Stimulated activated memory B cell treated with anti-CD40 and anti-IgM and Interleukin-4, amounts not matched to agents 10 μg/mL and 1 μg/mL and 100 μg/mL, for 72 hours (primary cell): ENCODE measurements at regions not wholly inside any gene's neighbourhood (a gene's known extent, or its start where the extent isn't known, plus 50 kb on each side); places are given as distances from the start of the nearest gene placed in this dataset.

Experiments
- ATAC-seq: fragments of 150-1000 bp; cut with Tn5 transposase; 2 replicates; pipeline ENCODE4 v1.10.0; 2021
- H3K27ac Mint-ChIP-seq: one replicate; pipeline ENCODE4 v1.8.0; 2022; ENCODE audit warnings: mild to moderate bottlenecking, mixed read lengths
- H3K27me3 Mint-ChIP-seq: one replicate; pipeline ENCODE4 v1.8.0; 2022; ENCODE audit warnings: mixed read lengths
- H3K36me3 Mint-ChIP-seq: one replicate; pipeline ENCODE4 v1.8.0; 2022; ENCODE audit warnings: mixed read lengths
- H3K4me1 Mint-ChIP-seq: one replicate; pipeline ENCODE4 v1.8.0; 2022; ENCODE audit warnings: mixed read lengths
- H3K4me3 Mint-ChIP-seq: one replicate; pipeline ENCODE4 v1.8.0; 2022; ENCODE audit warnings: mild to moderate bottlenecking, moderate library complexity, mixed read lengths
- H3K9me3 Mint-ChIP-seq: one replicate; pipeline ENCODE4 v1.8.0; 2022; ENCODE audit warnings: mixed read lengths

- peaks cover 9% of the 10 kb centered on the region for H3K27me3 Mint-ChIP-seq
- H3K27ac Mint-ChIP-seq = no peak overlapping the region
- H3K9me3 Mint-ChIP-seq = peaks cover 9% of the 10 kb centered on the region
- no peak overlapping the region for H3K4me3 Mint-ChIP-seq
- no peaks in the 10 kb centered on the region for H3K36me3 Mint-ChIP-seq
- ATAC-seq = no peak
- H3K4me1 Mint-ChIP-seq = no peaks in the 10 kb centered on the region
Observed at GRCh38 chr10:128560993-128561392, 434.8 kb upstream of the MKI67 start.

DNA sequence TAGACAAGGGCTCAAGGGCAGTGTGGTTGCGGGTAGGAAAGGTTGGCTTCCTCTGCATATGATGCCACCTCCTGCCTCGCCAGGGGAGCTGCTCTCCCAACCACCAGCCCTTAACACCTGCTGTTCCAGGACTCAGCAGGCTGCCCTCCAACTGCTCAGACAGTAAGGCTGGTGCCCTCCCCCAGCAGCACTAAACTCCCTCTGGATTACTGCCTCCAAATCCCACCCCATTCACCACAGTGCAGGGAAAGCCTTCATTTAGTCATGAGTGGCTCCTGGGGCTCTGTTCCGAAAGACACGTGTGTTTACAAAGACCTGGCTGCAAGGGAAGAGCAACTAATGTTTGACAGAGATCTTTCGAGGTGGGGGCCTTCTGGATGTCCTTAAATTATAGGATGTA is 437.2 kb upstream of the MKI67 start:
- ATAC-seq = no peak
- H3K4me1 Mint-ChIP-seq = no peaks in the 10 kb centered on the region
- H3K9me3 Mint-ChIP-seq = peaks cover 9% of the 10 kb centered on the region
- no peak overlapping the region for H3K4me3 Mint-ChIP-seq
- no peaks in the 10 kb centered on the region for H3K36me3 Mint-ChIP-seq
- H3K27ac Mint-ChIP-seq = no peak overlapping the region
- H3K27me3 Mint-ChIP-seq = peaks cover 9% of the 10 kb centered on the region

DNA sequence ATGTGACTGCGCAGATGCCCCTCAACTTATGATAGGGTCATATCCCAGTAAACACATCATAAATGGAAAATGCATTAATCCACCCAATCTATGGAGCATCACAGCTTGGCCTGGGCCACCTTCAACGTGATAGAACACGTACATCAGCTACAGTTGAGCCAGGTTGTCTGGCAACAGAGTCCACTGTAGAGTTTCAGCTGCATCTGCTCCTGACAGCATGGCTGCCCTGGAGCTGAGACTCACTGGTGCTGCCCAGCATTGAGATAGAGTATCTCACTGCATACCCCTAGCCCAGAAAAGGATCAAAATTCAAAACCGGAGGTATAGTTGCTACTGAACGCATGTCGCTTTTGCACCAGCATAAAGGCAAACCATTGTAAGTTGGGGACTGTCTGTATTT is 437.7 kb upstream of the MKI67 start:
- ATAC-seq = no peak
- no peak overlapping the region for H3K27ac Mint-ChIP-seq
- H3K9me3 Mint-ChIP-seq = peaks cover 9% of the 10 kb centered on the region
- no peak overlapping the region for H3K4me3 Mint-ChIP-seq
- H3K27me3 Mint-ChIP-seq = peaks cover 9% of the 10 kb centered on the region
- H3K36me3 Mint-ChIP-seq = no peaks in the 10 kb centered on the region
- H3K4me1 Mint-ChIP-seq = no peaks in the 10 kb centered on the region

GRCh38 chr10:128566361-128566968 is 440.2 kb upstream of the MKI67 start:
- ATAC-seq = no peak
- no peak overlapping the region for H3K4me3 Mint-ChIP-seq
- H3K9me3 Mint-ChIP-seq = peaks cover 3% of the 10 kb centered on the region

DNA sequence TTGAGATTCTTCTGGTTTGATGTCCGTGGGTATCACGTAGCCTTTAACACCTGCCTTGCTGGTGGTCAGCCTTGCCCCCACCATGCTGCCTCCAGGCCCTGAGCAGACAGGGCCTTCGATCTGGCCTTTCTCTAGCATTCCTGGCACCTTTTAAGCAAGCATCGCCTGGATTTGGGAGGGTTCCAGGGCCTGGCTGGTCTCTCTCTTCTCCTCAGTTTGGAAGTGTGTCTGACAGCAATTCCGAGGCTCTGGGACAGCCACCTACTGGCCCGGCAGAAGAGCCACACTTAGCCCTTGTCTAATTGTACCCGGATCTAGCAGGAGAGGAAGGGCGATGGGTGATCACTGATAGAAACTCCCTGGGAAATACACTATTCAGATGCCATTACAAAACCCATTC is 441.3 kb upstream of the MKI67 start:
- ATAC-seq = no peak
- Mint-ChIP-seq H3K27me3 (no peaks in the 10 kb centered on the region), H3K27ac (no peak overlapping the region), H3K4me3 (no peak overlapping the region), H3K9me3 (peaks cover under 1% of the 10 kb centered on the region), H3K36me3 (no peaks in the 10 kb centered on the region), H3K4me1 (no peaks in the 10 kb centered on the region)

More at GRCh38 chr10:128566361-128566968, 440.2 kb upstream of the MKI67 start:
- H3K36me3 Mint-ChIP-seq = no peaks in the 10 kb centered on the region
- H3K27ac Mint-ChIP-seq = no peak overlapping the region
- H3K4me1 Mint-ChIP-seq = no peaks in the 10 kb centered on the region
- H3K27me3 Mint-ChIP-seq = no peaks in the 10 kb centered on the region

- no peaks in the 10 kb centered on the region for H3K27me3 Mint-ChIP-seq
- H3K36me3 Mint-ChIP-seq = no peaks in the 10 kb centered on the region
- H3K9me3 Mint-ChIP-seq = no peaks in the 10 kb centered on the region
- no peak for ATAC-seq
- H3K4me3 Mint-ChIP-seq = no peak overlapping the region
- no peak overlapping the region for H3K27ac Mint-ChIP-seq
- H3K4me1 Mint-ChIP-seq = no peaks in the 10 kb centered on the region
Observed at GRCh38 chr10:128568041-128568440, 441.8 kb upstream of the MKI67 start.

DNA sequence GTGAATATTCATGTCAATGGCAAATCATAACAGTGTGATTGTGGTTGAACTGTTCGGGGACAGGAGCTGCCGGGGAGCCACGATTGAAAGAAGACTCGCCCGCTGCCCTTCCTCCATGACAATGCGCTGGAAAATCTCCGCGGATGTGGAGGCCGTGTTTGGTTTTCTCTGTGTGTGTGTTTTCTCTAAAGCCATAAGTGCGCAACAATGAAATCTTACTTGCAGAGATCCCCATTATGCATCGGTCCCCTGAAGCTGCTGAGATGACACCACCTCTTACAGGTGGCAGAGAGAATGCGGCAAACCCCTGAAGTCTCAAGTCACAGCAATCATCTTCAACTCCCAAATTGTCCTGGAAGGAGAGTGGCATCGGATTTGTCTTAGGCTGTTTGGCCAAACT is 442.3 kb upstream of the MKI67 start:
- Mint-ChIP-seq H3K36me3 (no peaks in the 10 kb centered on the region), H3K4me3 (no peak overlapping the region), H3K4me1 (no peaks in the 10 kb centered on the region), H3K27me3 (no peaks in the 10 kb centered on the region), H3K27ac (no peak overlapping the region), H3K9me3 (no peaks in the 10 kb centered on the region)
- ATAC-seq = no peak

DNA sequence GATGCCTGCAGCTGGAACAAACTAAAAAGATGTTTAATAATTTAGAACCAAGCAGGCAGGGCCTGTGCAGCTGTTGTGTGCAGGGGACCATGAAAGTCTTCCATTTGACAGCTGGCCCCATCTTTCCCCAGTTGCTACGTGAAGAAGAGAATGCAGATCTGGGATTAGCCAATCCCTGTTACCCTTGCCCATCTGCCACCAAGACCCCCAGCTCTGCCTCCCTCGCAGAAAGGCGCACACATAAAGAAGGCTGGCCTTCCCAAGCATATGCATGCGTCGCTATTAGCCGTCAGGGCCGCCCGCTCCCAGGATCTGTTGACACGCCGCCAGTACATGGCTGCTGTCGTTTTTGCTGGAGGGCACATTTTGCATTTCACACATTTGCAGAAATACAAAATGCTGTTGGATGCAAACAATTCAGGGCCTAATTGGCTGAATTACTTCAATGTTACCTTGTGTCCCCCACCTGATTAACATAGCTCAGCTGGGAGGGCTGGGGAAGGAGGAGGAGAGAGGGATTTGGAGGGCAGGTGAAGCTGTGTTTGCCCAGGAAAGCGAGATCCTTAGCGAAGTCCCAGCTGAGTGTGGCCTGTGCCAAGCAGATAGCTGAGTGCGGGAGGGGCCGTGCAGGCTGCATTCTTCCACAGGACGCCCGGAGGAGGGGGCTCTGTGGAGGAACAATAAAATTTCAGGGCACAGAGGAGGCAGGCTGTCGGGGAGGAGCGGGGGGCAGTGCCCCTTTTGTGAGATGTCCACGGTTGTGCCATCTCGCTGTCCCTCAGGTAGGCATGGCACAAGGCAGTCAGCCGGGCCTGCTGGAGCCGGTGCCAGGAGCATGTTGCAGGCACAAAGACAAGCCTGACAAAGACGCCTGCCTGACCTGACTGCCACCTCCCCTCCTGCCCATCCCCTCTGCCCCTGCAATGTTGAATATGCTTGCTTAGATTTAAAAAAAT is 443.0 kb upstream of the MKI67 start:
- H3K36me3 Mint-ChIP-seq = no peaks in the 10 kb centered on the region
- no peaks in the 10 kb centered on the region for H3K27me3 Mint-ChIP-seq
- H3K4me1 Mint-ChIP-seq = no peaks in the 10 kb centered on the region
- H3K27ac Mint-ChIP-seq = no peak overlapping the region
- no peak overlapping the region for H3K4me3 Mint-ChIP-seq
- H3K9me3 Mint-ChIP-seq = no peaks in the 10 kb centered on the region
- ATAC-seq = no peak

DNA sequence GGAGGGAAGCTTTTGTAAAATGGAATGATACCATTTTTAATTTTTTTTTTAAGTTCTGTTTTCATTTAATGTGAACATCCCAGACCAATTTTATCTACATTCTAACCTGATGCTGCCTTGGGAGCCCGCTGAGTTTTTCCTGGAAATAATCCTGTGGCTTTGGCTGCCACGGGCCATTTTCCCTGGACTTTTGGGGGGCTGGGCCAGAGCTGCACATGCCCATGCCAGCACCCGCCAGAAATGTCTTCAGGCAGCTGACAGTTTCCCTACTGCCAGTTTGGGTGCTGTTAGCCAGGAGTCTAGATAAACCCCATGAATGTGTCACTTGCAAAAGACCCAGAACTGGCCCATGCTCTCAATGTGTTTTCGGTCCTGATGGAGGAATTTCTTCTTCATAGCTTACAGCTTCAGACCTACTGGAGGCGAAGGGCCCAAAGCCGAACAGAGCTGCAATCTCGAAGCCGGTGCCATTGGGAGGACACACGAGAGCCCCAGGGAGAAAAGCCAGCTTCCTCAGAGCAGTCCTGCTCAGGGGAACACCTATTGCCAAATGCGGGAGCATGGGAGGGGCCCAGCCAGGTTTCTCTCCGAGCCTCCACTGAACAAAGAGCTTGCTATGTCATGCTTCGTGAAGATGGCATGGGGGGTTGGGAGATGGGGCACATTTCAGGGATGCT is 444.2 kb upstream of the MKI67 start:
- no peak for ATAC-seq
- Mint-ChIP-seq H3K36me3 (no peaks in the 10 kb centered on the region), H3K4me1 (no peaks in the 10 kb centered on the region), H3K9me3 (no peaks in the 10 kb centered on the region), H3K27ac (no peak overlapping the region), H3K27me3 (no peaks in the 10 kb centered on the region), H3K4me3 (no peak overlapping the region)

DNA sequence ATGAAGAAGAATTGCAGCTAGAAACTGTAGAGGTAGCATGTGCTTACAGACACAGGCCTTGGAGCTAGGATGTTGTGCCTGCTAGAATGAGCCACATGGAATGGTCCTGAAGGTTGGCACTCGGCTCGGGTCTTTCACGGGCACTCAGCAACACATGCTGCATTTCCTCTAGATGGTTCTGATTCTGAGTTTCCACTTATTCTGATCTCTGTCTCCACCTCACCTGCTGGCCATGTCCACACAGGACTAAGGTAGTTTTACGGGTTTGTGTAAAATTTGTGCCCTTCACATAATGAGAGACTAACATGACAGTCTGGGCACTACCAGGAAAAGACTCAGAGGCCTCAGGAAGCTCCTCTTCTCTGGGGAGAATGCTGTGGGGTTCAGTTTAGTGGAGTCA is 444.8 kb upstream of the MKI67 start:
- H3K27me3 Mint-ChIP-seq = no peaks in the 10 kb centered on the region
- H3K36me3 Mint-ChIP-seq = no peaks in the 10 kb centered on the region
- ATAC-seq = no peak
- H3K4me3 Mint-ChIP-seq = no peak overlapping the region
- no peak overlapping the region for H3K27ac Mint-ChIP-seq
- no peaks in the 10 kb centered on the region for H3K9me3 Mint-ChIP-seq
- no peaks in the 10 kb centered on the region for H3K4me1 Mint-ChIP-seq

- Mint-ChIP-seq H3K9me3 (no peaks in the 10 kb centered on the region), H3K4me1 (no peaks in the 10 kb centered on the region), H3K4me3 (no peak overlapping the region), H3K27ac (no peak overlapping the region), H3K36me3 (no peaks in the 10 kb centered on the region), H3K27me3 (no peaks in the 10 kb centered on the region)
- no peak for ATAC-seq
Observed at GRCh38 chr10:128571745-128572144, 445.5 kb upstream of the MKI67 start.

GRCh38 chr10:128572696-128573095 is 446.5 kb upstream of the MKI67 start:
- H3K27me3 Mint-ChIP-seq = no peaks in the 10 kb centered on the region
- no peak for ATAC-seq
- no peaks in the 10 kb centered on the region for H3K4me1 Mint-ChIP-seq
- H3K9me3 Mint-ChIP-seq = no peaks in the 10 kb centered on the region
- H3K36me3 Mint-ChIP-seq = no peaks in the 10 kb centered on the region
- no peak overlapping the region for H3K27ac Mint-ChIP-seq
- H3K4me3 Mint-ChIP-seq = no peak overlapping the region

- H3K9me3 Mint-ChIP-seq = no peaks in the 10 kb centered on the region
- no peaks in the 10 kb centered on the region for H3K4me1 Mint-ChIP-seq
- ATAC-seq = no peak
- no peak overlapping the region for H3K27ac Mint-ChIP-seq
- H3K27me3 Mint-ChIP-seq = no peaks in the 10 kb centered on the region
- no peak overlapping the region for H3K4me3 Mint-ChIP-seq
- no peaks in the 10 kb centered on the region for H3K36me3 Mint-ChIP-seq
Observed at GRCh38 chr10:128573281-128573845, 447.1 kb upstream of the MKI67 start.

- ATAC-seq = no peak
- Mint-ChIP-seq H3K9me3 (no peaks in the 10 kb centered on the region), H3K4me3 (no peak overlapping the region), H3K36me3 (no peaks in the 10 kb centered on the region), H3K27me3 (no peaks in the 10 kb centered on the region), H3K4me1 (no peaks in the 10 kb centered on the region), H3K27ac (no peak overlapping the region)
Observed at GRCh38 chr10:128573986-128574385, 447.8 kb upstream of the MKI67 start.

GRCh38 chr10:128574581-128575210 is 448.5 kb upstream of the MKI67 start:
- no peak for ATAC-seq
- no peaks in the 10 kb centered on the region for H3K27me3 Mint-ChIP-seq
- no peaks in the 10 kb centered on the region for H3K4me1 Mint-ChIP-seq
- no peak overlapping the region for H3K27ac Mint-ChIP-seq
- no peaks in the 10 kb centered on the region for H3K9me3 Mint-ChIP-seq
- H3K4me3 Mint-ChIP-seq = no peak overlapping the region
- H3K36me3 Mint-ChIP-seq = no peaks in the 10 kb centered on the region
